ENCODE measurements at regions not wholly inside any gene's neighbourhood (a gene's known extent, or its start where the extent isn't known, plus 50 kb on each side); places are given as distances from the start of the nearest gene placed in this dataset.
"Not testable (repeated sequence)": the region's sequence is repeated elsewhere in the genome, so short reads cannot be mapped to it uniquely, and the experiment has no call there.

GRCh38 chr4:54585321-54586000, 72.3 kb upstream of the KIT start:
- DNase-seq, result no peak

- no peak for DNase-seq
These were observed 71.3 kb upstream of the KIT start for GRCh38 chr4:54586320-54586955.

GRCh38 chr4:54587107-54587891, 70.5 kb upstream of the KIT start:
- DNase-seq, result no peak

- no peak for DNase-seq
These were observed 69.4 kb upstream of the KIT start for GRCh38 chr4:54588404-54588803.

GRCh38 chr4:54589586-54589985, 68.2 kb upstream of the KIT start:
- no peak for DNase-seq

- DNase-seq, result no peak
These were observed 63.9 kb upstream of the KIT start for GRCh38 chr4:54593795-54594322.

- no peak for DNase-seq
These were observed 61.6 kb upstream of the KIT start for GRCh38 chr4:54596201-54596600.

GRCh38 chr4:54597678-54598077, 60.1 kb upstream of the KIT start:
- DNase-seq, result not testable (repeated sequence)

- not testable (repeated sequence) for DNase-seq
These were observed 55.6 kb upstream of the KIT start for GRCh38 chr4:54602175-54602574.

GRCh38 chr4:54607067-54607466, 50.7 kb upstream of the KIT start:
- no peak for DNase-seq

GRCh38 chr4:54607521-54607920, 50.2 kb upstream of the KIT start:
- no peak for DNase-seq
